ENCODE measurements at regions not wholly inside any gene's neighbourhood (a gene's known extent, or its start where the extent isn't known, plus 50 kb on each side); places are given as distances from the start of the nearest gene placed in this dataset.
A peak's percentile ranks its signal among the peaks of the same experiment; 100 is the strongest.

DNA sequence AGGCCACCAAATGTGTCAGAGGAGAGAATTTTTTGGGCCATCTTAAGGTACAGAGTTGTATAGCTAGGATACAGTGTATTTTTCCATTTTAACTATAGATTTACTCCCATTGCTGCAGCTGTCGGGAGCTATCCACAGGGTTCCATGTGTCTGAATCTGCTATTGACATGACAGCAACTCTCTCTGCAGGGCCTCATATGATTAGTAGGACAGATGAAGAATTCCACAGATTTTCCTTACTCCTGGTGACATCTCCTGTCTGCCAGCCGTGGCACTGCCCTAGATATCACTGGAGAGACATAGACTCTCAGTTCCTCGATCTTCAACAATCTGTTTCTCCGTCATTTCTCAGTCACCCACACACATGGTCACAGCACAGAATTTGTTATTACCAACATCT is 86.5 kb downstream of the SPCS3 start:
- TF ChIP-seq, protein P1, sequence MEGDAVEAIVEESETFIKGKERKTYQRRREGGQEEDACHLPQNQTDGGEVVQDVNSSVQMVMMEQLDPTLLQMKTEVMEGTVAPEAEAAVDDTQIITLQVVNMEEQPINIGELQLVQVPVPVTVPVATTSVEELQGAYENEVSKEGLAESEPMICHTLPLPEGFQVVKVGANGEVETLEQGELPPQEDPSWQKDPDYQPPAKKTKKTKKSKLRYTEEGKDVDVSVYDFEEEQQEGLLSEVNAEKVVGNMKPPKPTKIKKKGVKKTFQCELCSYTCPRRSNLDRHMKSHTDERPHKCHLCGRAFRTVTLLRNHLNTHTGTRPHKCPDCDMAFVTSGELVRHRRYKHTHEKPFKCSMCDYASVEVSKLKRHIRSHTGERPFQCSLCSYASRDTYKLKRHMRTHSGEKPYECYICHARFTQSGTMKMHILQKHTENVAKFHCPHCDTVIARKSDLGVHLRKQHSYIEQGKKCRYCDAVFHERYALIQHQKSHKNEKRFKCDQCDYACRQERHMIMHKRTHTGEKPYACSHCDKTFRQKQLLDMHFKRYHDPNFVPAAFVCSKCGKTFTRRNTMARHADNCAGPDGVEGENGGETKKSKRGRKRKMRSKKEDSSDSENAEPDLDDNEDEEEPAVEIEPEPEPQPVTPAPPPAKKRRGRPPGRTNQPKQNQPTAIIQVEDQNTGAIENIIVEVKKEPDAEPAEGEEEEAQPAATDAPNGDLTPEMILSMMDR (IDR thresholded peaks at IDR 0.05; ENCODE audit: low read length, missing control alignments), result no peak
- no peak for DNase-seq (ENCODE audit: low read depth)
- no peak overlapping the region for H3K4me3 ChIP-seq (replicated peaks; ENCODE audit: low read depth, low read length)

DNA sequence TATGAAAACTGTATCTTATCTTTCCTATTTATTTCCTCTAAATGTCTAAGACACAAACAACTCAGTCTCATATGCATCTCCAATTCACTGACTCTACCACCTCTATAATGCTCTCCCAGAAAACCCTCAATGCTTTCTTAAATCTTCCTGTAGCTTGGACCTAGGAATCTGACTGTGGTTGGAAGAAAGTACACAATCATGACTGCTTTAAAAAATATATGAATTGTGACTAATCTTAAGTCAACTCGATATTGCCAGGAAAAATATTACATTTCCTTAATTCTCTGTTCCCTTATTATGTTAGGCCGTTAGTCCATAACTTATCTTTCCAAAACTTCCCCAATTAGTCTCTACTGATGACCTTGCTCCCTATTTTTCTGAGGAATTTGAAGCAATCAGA is 87.0 kb downstream of the SPCS3 start:
- no peak overlapping the region for H3K4me3 ChIP-seq (replicated peaks; ENCODE audit: low read depth, low read length)
- DNase-seq (ENCODE audit: low read depth), result no peak
- TF ChIP-seq, protein P1 (IDR thresholded peaks at IDR 0.05; ENCODE audit: low read length, missing control alignments), result no peak

DNA sequence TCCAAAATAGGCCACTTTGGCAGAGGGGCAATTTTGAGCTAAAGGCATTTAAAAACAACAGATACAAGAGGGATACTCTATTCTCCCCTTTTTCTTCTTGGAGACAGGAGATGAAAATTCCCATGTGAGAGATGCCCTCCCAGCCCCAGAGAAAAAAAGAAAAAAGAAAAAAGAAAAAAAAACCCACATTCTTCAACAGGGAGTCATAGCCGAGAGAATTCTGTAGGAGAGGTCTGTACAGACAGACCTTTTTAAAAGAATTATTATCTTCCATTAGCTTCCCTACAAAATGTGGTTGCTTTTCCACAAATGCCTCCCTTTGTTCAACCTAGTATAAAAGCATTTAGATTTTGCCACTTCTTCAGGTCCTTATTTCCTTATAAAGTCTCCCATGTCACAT is 89.9 kb downstream of the SPCS3 start:
- TF ChIP-seq, protein P1 (IDR thresholded peaks at IDR 0.05; ENCODE audit: low read length, missing control alignments), result no peak
- H3K4me3 ChIP-seq (replicated peaks; ENCODE audit: low read depth, low read length), result no peak overlapping the region
- DNase-seq (ENCODE audit: low read depth), result no peak

DNA sequence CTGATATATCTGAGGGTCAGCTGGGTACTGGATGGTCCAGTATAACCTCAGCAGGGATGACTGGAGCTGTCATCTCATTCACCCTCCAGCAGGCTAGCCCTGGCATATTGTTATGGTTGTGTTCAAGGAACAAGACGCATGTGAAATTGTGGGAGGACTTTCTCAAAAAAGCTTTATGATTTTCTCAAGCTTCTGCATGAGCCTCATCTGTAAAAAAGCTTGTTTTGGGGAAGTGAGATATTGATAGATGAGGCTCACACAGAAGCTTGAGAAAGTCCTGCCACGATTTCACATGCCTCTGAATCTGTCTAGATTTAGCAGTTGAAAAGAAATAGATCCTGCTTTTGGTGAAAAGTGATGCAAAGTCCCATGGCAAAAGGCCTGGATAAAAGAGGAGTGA is 93.4 kb downstream of the SPCS3 start:
- TF ChIP-seq, protein P1 (IDR thresholded peaks at IDR 0.05; ENCODE audit: low read length, missing control alignments), result no peak
- H3K4me3 ChIP-seq (replicated peaks; ENCODE audit: low read depth, low read length), result no peak overlapping the region
- no peak for DNase-seq (ENCODE audit: low read depth)

DNA sequence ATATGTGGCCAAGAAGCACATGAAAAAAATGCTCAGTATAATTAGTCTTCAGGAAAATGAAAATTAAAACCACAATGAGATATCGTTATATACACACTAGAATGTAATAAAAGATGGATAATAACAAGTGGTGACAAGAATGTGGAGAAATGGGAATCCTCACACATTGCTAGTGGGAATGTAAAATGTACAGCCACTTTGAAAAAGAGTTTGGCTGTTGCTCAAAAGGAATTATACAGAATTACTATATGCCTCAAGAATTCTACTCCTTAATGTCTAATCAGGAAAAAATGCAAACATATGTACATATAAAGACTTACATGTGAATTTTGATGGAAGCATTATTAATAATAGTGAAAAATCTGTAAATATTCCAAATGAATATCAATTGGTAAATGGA is 102.2 kb downstream of the SPCS3 start:
- DNase-seq (ENCODE audit: low read depth), result no peak
- no peak overlapping the region for H3K4me3 ChIP-seq (replicated peaks; ENCODE audit: low read depth, low read length)
- TF ChIP-seq, protein P1 (IDR thresholded peaks at IDR 0.05; ENCODE audit: low read length, missing control alignments), result no peak

DNA sequence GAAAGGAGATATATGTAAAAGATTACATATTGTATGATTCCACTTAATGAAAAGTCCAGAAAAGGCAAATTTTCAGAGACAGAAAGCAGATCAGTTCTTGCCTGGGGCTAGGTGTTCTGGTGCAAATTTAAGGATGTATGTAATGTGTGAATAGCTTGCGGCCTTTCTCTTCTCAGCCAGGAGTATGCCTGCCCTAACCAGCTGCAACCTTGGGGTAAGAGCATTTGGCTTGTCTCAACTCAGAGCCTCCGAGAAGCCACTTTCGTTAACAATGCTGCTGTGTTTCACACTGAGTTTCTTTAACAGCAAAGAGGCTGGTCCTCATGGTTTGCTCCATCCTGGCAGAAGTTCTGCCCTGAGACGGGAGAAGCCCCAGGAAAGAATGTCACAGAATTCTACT is 102.7 kb downstream of the SPCS3 start:
- TF ChIP-seq, protein P1 (IDR thresholded peaks at IDR 0.05; ENCODE audit: low read length, missing control alignments), result no peak
- DNase-seq (ENCODE audit: low read depth), result no peak
- H3K4me3 ChIP-seq (replicated peaks; ENCODE audit: low read depth, low read length), result no peak overlapping the region

DNA sequence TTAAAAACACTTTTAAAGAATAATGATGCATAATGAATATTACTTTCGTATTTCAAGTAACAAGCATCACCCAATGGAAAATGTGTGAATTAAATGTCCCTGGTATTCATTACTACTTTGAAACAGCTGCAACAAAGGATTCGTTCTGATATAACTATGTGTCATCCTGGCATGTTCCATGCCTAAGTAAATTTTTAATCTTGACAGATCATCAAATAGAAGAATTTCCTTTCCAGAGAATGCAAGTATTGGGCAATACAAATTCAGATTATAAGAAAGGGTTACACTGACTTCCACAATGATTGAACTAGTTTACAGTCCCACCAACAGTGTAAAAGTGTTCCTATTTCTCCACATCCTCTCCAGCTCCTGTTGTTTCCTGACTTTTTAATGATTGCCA is 105.3 kb downstream of the SPCS3 start:
- peak; percentile 73 for DNase-seq (ENCODE audit: low read depth)
- no peak overlapping the region for H3K4me3 ChIP-seq (replicated peaks; ENCODE audit: low read depth, low read length)
- TF ChIP-seq, protein P1 (IDR thresholded peaks at IDR 0.05; ENCODE audit: low read length, missing control alignments), result no peak
